22Rv1 (cell line): ENCODE measurements at regions not wholly inside any gene's neighbourhood (a gene's known extent, or its start where the extent isn't known, plus 50 kb on each side); places are given as distances from the start of the nearest gene placed in this dataset.

Experiments used
- CTCF ChIP-seq: fragments of 450-650 bp; IDR thresholded peaks from 2 replicates; pipeline ENCODE4 v1.5.1; 2017; ENCODE audit warnings: mild to moderate bottlenecking
- ZFX ChIP-seq: fragments of 450-650 bp; IDR thresholded peaks from 2 replicates; pipeline ENCODE4 v1.6.1; 2017; ENCODE audit warnings: antibody characterized with exemption, borderline replicate concordance

- TF ChIP-seq CTCF (no peak), ZFX (no peak)
Measured at GRCh38 chr1:30258876-30259275, 464.5 kb downstream of the MATN1 start.
